ENCODE measurements at regions not wholly inside any gene's neighbourhood (a gene's known extent, or its start where the extent isn't known, plus 50 kb on each side); places are given as distances from the start of the nearest gene placed in this dataset.

- TF ChIP-seq CTCF (IDR thresholded peaks at IDR 0.05) = no peak
- TF ChIP-seq POLR2AphosphoS5 (IDR thresholded peaks at IDR 0.05) = no peak
These were observed 106.1 kb upstream of the TLL1 start for GRCh38 chr4:165766976-165767375.

Data from transverse colon (tissue), 4 donors.